HG02571 (cell line): ENCODE measurements at regions not wholly inside any gene's neighbourhood (a gene's known extent, or its start where the extent isn't known, plus 50 kb on each side); places are given as distances from the start of the nearest gene placed in this dataset.

Experiments
- ATAC-seq: cut with Tn5 transposase; IDR thresholded peaks from one replicate; pipeline ENCODE4 v1.9.1; 2021; ENCODE audit warnings: mild to moderate bottlenecking, moderate library complexity; ENCODE audit not compliant: unreplicated experiment

DNA sequence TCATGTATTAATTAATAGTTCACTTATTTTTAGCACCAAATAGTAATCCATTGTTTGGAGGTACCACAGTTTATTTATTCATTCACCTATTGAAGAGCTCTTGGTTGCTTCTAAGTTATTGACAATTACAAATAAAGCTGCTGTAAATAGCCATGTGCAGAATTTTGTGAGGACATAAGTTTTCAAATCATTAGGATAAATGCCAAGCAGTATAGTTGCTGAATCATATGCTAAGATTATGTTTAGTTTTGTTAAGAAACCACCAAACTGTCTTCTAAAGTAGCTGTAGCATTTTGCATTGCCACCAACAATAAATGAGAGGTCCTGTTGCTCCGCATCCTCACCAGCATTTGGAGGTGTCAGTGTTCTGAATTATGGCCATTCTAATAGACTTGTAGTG lies 2126.8 kb downstream of the PCDH9 start:
- no peak for ATAC-seq

DNA sequence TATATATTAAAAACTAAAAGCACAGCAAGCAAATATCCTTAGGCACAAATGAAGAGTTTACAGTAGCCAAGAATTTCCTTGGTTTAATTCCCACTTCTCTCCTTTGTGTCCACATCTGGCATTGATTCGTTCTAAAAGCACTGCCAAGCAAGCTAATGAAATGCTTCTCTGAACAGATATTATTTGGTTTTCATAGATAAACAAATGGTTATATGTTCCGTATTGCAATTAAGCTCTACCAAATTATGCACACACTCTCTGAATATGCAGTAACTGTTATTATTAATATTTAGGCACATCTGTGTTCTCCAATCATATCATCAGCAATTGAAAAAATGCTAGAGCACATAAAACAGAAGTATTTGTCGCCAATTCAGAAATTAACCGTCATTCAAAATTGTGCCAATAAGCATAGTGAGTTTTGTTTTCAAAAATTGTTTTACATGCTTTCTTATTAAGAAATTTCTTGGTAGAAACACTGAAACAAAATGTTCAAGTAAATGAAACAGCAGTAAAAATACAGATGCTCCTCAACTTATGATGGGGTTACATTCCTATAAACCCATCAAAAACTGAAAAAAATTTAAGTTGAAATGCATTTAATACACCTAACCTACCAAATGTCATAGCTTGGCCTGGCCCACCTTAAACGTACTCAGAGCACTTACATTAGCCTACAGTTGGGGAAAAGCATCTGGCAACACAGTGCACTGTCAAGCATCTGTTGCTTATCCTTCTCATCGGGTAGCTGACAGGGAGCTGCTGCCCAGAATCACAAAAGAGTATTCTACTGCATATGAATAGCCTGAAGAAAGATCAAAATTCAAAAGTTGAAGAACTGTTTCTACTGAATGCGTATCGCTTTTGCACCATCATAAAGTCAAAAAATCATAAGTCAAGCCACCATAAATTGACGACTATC lies 2134.7 kb downstream of the PCDH9 start:
- ATAC-seq = no peak

DNA sequence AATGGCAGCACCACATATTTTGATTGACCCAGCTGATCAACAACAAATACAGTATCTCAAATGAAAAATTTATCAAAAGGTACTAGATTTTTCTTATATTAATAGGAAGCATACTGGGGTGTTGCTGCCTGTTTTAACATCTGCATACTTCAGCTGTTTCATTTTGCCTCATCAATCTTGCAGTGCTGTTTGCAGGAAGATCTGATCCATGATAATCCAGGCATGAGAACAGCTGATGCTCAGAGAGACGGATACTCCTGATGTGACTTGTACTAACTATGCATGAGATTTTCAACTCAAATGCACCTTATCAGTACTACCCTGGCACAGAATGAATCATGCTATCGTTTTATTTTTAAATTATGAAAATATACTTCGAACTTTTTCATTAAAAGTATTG lies 2136.8 kb downstream of the PCDH9 start:
- ATAC-seq = no peak

DNA sequence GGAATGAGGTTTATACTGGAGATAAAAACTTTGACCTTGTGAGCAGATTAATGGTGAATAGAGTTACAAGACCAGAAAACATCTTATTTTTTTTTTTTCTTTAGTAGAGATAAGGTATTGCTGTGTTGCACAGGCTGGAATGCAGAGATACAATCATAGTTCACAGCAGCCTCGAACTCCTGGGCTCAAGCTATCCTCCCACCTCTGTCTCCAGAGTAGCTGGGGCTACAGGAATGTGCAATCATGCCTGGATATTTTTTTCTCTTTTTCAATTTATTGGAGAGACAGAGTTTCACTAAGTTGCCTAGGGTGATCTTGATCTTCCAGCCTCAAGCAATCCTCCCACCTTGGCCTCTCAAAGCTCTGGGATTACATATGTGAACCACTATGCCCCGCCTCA lies 2139.1 kb downstream of the PCDH9 start:
- ATAC-seq = no peak

DNA sequence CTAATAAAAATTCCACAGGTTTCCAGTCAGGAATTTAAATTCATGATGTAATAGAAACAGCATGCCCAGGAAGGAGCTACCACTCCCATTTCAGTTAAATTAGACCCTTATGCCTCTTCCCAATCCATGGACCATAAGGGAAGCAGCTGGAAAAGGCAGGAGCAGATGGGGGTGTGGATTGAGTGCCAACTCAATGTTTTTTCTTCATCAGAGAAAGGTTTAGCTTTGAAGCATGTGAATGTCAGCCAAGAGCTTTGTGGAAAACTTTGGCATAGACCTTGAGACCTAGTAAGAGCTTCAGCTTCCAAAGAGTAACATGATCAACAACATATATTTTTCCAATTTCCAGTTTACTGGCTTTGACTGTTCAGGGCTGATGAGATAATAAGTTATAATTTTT lies 2139.9 kb downstream of the PCDH9 start:
- ATAC-seq = no peak

DNA sequence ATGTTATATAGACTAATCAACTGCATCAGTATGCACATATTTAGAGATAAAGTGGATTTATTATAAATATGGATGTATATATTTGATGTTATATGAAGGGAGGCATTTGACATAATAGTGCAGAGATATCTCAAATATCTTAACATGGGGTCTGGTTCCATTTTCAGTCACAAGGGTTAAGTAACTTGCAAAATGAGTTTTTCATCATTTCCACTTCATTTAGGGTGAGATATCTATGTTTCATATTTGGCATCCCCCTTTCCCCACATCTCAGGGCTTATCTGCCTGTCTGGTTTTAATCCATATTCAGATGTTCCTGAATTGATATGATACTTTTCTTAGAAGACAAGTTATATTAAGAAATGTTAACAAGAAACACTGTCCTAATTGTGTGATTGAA lies 2141.2 kb downstream of the PCDH9 start:
- no peak for ATAC-seq

DNA sequence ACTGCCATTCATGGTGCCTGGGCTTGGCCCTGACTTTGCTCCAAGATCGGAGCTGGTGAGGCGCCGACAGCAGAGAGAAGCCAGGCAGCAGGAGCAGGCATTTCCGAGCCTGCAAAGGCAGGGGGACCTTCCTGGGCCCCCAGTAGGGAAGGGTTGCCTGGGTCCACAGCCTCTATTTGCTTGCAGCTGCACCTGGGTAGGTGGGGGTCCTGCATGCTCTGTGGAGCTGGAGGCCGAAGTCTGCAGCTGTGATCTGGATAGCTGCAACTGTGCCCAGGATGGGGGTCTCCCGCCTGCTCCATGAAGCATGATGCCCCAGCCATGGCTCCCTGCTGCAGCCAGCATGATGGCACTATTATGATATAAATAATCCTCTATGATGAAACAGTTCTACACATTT lies 2144.2 kb downstream of the PCDH9 start:
- no peak for ATAC-seq

DNA sequence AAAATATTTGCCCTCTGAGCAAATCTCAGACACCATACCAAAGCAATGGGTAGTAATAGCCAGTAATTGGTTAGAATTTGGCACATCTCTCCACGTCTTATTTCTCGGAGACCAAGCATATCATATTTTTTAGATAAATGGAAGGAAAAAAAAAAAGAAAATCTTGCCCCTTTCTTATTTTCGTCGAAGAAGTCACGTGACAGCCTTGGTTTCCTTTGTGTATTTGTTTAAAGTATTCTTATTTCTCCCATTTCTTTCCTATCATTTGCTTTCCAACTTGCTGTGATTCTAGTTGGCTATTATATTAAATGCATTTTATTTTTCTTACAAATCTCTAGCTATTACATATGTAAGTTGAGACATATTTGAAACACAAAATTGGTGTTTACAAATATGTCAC lies 2155.9 kb downstream of the PCDH9 start:
- no peak for ATAC-seq

DNA sequence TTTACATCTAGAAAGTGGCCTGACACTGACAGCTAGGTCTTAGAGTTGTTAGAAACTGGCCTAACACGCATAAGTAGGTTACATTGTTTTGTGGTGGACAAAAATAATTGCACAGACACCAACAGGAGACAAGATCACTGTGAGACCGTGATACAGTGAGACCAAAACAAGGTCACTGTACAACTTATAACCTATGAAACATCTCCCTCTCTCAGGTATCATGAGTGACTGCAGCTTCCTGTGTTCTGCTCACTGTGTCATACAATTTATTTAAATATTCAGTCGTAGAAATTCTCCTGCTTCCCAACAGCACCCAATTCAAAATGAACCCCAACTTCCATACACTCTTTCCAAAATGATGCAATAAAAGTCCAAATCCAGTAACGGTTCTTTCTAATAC lies 2165.2 kb downstream of the PCDH9 start:
- no peak for ATAC-seq

DNA sequence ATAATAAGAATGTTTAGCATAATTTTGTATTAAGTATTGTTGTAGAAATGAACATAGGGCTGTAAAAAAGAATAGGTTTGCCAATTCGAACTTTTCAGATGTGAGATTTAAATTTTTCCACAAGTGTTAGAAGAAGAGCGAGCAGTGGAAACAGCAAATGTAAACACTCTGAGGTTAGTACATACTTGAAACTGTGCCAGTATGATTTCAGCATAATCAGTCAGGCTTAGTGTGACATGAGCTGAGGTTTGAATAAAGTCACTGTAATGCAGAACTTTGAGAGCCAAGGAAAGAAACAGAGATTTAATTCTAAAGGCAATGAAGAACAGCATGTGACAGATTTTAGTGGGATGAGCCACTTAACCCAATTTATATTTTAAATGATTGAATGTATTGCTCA lies 2166.4 kb downstream of the PCDH9 start:
- no peak for ATAC-seq

DNA sequence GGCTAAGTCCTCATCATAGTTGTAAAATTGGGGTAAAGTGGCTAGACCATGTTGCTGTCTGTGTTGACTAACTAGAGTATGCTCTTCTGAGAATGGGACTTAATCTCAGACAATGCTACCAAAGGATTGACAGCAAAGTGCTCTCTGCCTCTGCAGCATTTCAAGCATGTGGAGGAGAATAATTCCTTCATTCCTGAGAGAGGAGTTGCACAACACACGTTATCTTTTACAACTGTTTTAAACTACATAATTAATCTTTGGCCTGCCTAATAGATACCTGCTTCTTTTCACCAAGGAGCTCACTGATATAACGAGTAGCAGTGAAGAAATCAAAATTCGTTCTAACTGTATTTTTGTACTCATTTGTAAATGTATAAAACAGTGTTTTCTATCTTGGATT lies 2172.2 kb downstream of the PCDH9 start:
- no peak for ATAC-seq

DNA sequence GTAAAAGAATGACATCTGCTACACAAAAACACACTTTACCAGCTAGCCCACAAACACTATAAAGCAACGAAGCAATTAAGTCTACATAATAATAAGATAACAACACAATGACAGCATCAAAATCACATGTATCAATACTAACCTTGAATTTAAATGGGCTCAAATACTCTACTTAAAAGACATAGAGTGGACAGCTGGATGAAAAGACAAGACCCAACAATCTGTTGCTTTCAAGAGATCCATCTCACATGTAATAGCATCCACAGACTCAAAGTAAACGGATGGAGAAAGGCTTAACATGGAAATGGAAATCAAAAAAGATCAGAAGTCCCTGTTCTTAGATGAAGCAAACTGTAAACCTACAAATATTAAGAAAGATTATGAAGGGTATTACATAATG lies 2175.9 kb downstream of the PCDH9 start:
- no peak for ATAC-seq

DNA sequence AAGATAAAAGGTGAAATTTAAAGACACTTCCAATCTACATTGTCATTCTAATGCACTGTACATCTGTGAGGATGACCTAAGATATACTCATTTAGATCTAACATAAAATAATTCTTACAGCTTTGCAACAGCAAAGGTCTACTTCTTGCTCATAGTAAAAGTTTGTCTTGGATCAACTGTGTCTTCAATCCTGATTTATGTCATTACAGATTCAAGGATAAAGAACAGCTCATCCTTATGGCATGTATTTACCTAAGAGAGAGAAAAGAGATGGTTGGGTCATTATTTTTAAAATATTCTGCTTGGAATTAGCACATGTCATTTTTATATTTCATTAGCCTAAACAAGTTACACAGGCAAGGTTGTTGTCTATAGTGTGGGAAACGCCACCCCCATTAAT lies 2193.1 kb downstream of the PCDH9 start:
- ATAC-seq = no peak

DNA sequence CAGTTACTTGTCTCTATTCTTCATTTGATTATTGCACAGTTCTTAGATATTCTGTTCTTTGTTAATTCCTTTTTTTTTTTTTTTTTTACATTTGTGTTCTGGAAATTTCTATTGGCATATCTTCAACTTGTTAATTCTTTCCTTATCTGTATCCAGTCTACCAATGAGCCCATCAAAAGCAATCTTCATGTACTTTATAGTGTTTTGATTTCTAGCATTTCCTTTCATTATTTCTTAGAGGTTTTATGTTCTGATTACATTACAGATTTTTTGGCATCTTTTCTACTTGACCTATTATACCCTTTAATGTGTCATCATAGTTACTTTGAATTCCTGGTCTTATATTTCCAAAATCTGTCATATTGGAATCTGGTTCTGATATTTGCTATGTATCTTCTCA lies 2194.8 kb downstream of the PCDH9 start:
- no peak for ATAC-seq

DNA sequence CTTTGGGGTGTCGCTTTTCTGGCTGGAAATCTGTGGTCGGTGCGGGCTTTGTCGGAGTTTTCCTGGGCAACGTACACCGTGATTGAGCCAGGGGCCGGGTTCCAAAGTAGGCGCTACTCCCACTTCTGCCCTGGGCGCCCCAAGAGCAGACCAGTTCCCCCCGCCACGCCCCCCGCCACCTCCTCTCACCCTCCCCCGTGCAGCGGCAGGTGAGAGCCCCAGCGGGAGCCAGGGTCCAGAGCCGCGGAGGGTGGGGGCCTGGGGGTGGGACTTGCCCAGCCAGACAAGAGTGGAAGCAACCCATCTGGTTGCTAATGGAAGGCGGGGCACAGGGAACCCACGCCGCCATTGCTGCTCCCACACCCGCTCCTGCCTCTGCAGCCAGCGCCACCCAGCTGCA lies 2195.9 kb downstream of the PCDH9 start:
- ATAC-seq = no peak

DNA sequence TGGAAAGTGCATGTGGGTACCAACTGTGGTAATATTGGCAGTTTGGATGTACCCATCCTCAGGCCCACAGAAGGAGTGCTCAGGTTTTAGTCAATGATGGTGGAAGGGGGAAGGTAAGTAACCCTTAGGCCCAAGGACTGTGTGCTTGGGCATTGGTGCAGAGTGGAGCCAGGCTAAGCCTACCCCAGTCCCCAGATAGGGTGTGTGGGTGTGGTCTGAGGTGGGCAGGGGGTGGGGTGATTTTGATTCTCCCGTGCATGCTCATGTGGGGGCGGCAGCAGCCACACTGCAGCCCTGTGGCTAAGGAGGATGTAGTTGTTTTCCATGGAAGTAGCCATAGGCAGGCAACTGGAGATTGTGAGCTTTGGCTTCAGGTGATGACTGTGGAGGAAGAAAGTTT lies 2197.3 kb downstream of the PCDH9 start:
- no peak for ATAC-seq

DNA sequence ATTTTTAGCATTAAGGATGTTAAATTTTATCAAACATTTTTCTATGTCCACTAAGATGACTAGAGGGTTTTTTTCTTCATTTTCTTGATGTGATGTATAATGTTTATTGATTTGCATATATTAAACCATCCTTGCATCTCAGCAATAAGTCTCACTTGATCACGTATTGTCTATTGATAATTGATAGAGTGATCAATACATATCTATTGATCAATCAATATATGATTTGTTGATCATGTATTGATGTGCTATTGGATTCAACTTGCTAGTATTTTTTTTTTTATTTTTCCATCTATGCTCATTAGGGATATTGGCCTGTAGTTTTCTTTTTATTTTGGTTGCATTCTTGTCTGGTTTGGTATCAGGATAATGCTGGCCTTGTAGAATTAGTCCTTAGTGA lies 2202.0 kb downstream of the PCDH9 start:
- ATAC-seq = no peak

DNA sequence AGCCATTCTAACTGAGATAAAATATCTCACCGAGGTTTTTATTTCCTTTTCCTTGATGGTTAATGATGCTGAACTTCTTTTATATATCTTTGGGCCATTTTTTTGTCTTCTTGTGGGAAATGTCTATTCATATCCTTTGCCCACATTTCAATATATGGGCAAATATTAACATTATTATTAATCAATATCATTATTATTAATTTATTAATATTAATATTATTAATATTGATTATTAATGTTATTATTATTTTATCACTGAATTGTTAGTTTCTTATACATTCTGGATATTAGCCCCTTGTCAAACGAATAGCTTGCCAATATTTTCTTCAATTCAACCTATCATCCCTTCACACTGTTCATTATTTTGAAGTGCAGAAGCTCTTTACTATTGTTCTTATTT lies 2203.6 kb downstream of the PCDH9 start:
- ATAC-seq = no peak

DNA sequence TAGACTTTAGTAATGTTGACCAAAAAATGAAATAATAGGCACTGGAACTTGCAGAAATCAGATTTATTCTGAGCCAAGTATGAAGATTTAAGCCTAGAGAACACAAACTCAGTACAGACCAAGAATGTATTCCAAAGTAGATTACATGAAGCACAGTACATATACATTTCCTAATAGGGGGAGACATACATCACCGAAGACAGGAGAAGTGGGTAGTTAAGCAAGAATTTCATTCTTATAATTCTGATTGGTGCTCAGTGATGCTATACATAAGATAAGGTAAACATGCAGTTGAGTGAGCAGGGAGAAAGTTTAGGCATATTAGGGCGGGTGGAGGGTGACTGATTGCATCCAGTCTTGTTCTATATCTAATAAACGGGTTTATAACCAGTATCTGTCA lies 2218.8 kb downstream of the PCDH9 start:
- ATAC-seq = no peak

DNA sequence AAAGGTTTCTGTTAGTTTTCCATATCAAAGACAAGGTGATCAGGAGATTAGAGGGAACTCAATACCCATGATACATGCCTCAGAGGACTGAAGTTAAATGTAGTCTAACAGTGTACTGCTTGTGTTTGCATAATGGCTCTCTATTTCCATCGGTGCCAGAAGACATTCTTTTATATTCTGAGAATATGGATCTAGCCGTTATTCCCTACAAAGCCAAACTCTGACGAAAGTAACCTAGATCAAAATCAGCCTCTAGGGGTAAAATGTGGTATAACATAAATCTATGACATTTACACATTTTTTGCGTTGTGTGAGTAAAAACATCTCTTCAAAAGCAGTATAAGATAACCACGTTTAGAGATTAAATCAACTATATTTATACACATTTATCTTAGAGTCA lies 2232.7 kb downstream of the PCDH9 start:
- ATAC-seq = no peak

DNA sequence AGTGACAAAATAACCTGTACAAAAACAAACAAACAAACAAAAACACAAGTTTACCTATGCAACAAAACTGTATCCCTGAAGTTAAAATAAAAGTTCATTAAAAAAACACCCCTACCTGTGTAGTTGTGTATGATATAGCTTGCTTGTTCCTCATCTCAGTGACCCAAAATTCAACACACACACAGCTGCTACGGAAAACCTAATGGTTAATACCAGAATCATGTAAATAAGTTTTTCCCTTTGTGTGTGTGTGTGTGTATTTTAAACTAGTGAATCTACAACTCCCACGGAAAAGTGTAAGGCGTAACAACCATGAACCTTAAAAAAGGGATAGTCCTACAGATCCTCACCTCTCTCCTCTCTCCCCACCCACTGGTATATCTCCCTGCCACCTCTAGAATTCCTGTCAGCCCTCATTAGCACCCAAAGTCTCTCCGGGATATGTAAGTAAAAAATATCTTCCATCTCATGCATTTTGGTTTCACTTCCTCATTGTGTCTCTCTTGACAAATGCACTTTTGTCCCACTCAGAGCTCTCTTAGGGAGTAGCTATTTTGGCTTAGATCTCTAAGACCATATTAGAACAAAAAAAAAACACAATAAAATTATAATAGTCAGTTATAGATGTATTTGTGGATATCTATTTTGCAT lies 2236.5 kb downstream of the PCDH9 start:
- ATAC-seq = no peak

DNA sequence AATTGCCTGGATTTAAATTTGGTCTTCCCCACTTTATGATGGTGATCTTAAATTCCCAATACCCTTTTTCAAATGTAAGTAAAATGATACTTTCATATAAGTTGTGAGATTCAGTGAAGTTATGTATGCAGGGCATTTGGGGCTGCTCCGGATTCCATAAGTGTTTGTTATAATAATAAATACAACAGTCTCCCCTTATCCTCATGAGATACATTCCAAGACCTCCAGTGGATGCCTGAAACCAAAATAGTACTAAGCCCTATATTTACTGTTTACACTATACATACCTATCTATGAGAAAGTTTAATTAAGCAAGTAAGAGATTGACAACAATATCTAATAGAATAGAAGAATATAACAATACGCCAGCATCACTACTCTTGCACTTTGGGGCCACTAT lies 2237.8 kb downstream of the PCDH9 start:
- ATAC-seq = no peak

DNA sequence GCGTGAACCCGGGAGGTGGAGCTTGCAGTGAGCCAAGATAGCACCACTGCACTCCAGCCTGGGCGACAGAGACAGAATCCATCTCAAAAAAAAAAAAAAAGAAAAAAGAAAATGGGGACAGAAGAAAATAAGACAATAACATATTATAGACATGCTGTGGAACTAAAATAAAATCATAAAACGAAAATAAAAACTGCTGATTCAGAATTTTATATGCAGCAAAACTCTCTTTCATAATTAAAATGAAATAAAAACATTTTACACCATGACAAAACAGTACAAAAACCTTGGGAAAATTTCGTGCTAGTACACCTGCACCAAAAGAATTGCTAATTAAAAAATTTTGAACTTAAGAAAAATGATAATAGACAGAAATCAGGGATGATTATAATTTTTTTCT lies 2245.1 kb downstream of the PCDH9 start:
- no peak for ATAC-seq
